ENCODE measurements at regions not wholly inside any gene's neighbourhood (a gene's known extent, or its start where the extent isn't known, plus 50 kb on each side); places are given as distances from the start of the nearest gene placed in this dataset.
"Not testable (repeated sequence)": the region's sequence is repeated elsewhere in the genome, so short reads cannot be mapped to it uniquely, and the experiment has no call there.

- no peak for FAIRE-seq
- DNase-seq (ENCODE audit: insufficient read length, low spot score), result no peak
Observed at GRCh38 chr6:170042123-170042522, 248.8 kb downstream of the DLL1 start.

GRCh38 chr6:170041526-170041925 lies 249.4 kb downstream of the DLL1 start:
- FAIRE-seq (no peak), DNase-seq (ENCODE audit: insufficient read length, low spot score) (no peak)
- TF ChIP-seq PAX5 (IDR thresholded peaks at IDR 0.05; ENCODE audit: insufficient read depth, low read length, severe bottlenecking), result no peak
- no peak for TF ChIP-seq TAF1 (IDR thresholded peaks at IDR 0.05; ENCODE audit: low read depth, low read length)
- no peak for TF ChIP-seq SPI1 (IDR thresholded peaks at IDR 0.05; ENCODE audit: low read depth, low read length)
- no peak for TF ChIP-seq POLR2AphosphoS5 (IDR thresholded peaks at IDR 0.05; ENCODE audit: low read depth, low read length)
- no peak for TF ChIP-seq POLR2A (IDR thresholded peaks at IDR 0.05; ENCODE audit: low read depth, low read length)
- no peak for TF ChIP-seq POU2F2 (IDR thresholded peaks at IDR 0.05; ENCODE audit: low read depth, low read length)

More at GRCh38 chr6:170042123-170042522, 248.8 kb downstream of the DLL1 start:
- no peak for TF ChIP-seq SPI1 (IDR thresholded peaks at IDR 0.05; ENCODE audit: low read depth, low read length)
- TF ChIP-seq POLR2A (IDR thresholded peaks at IDR 0.05; ENCODE audit: low read depth, low read length), result no peak
- no peak for TF ChIP-seq POLR2AphosphoS5 (IDR thresholded peaks at IDR 0.05; ENCODE audit: low read depth, low read length)
- TF ChIP-seq PAX5 (IDR thresholded peaks at IDR 0.05; ENCODE audit: insufficient read depth, low read length, severe bottlenecking), result no peak
- no peak for TF ChIP-seq TAF1 (IDR thresholded peaks at IDR 0.05; ENCODE audit: low read depth, low read length)
- TF ChIP-seq POU2F2 (IDR thresholded peaks at IDR 0.05; ENCODE audit: low read depth, low read length), result no peak

- TF ChIP-seq POLR2AphosphoS5 (IDR thresholded peaks at IDR 0.05; ENCODE audit: low read depth, low read length) (no peak), TAF1 (IDR thresholded peaks at IDR 0.05; ENCODE audit: low read depth, low read length) (no peak), PAX5 (IDR thresholded peaks at IDR 0.05; ENCODE audit: insufficient read depth, low read length, severe bottlenecking) (no peak), POU2F2 (IDR thresholded peaks at IDR 0.05; ENCODE audit: low read depth, low read length) (no peak), SPI1 (IDR thresholded peaks at IDR 0.05; ENCODE audit: low read depth, low read length) (no peak), POLR2A (IDR thresholded peaks at IDR 0.05; ENCODE audit: low read depth, low read length) (no peak)
- FAIRE-seq (no peak), DNase-seq (ENCODE audit: insufficient read length, low spot score) (no peak)
Observed at GRCh38 chr6:170040906-170041305, 250.0 kb downstream of the DLL1 start.

- DNase-seq (ENCODE audit: insufficient read length, low spot score) (no peak), FAIRE-seq (no peak)
- TF ChIP-seq POU2F2 (IDR thresholded peaks at IDR 0.05; ENCODE audit: low read depth, low read length) (no peak), POLR2A (IDR thresholded peaks at IDR 0.05; ENCODE audit: low read depth, low read length) (no peak), SPI1 (IDR thresholded peaks at IDR 0.05; ENCODE audit: low read depth, low read length) (no peak), PAX5 (IDR thresholded peaks at IDR 0.05; ENCODE audit: insufficient read depth, low read length, severe bottlenecking) (no peak), TAF1 (IDR thresholded peaks at IDR 0.05; ENCODE audit: low read depth, low read length) (no peak), POLR2AphosphoS5 (IDR thresholded peaks at IDR 0.05; ENCODE audit: low read depth, low read length) (no peak)
Observed at GRCh38 chr6:170040115-170040500, 250.8 kb downstream of the DLL1 start.

GRCh38 chr6:170039156-170040114 lies 251.4 kb downstream of the DLL1 start:
- FAIRE-seq (no peak), DNase-seq (ENCODE audit: insufficient read length, low spot score) (no peak)
- TF ChIP-seq PAX5 (IDR thresholded peaks at IDR 0.05; ENCODE audit: insufficient read depth, low read length, severe bottlenecking) (no peak), POU2F2 (IDR thresholded peaks at IDR 0.05; ENCODE audit: low read depth, low read length) (no peak), SPI1 (IDR thresholded peaks at IDR 0.05; ENCODE audit: low read depth, low read length) (no peak), TAF1 (IDR thresholded peaks at IDR 0.05; ENCODE audit: low read depth, low read length) (no peak)

- TF ChIP-seq TAF1 (IDR thresholded peaks at IDR 0.05; ENCODE audit: low read depth, low read length) (no peak), SPI1 (IDR thresholded peaks at IDR 0.05; ENCODE audit: low read depth, low read length) (no peak), POLR2AphosphoS5 (IDR thresholded peaks at IDR 0.05; ENCODE audit: low read depth, low read length) (no peak), POU2F2 (IDR thresholded peaks at IDR 0.05; ENCODE audit: low read depth, low read length) (no peak), POLR2A (IDR thresholded peaks at IDR 0.05; ENCODE audit: low read depth, low read length) (no peak), PAX5 (IDR thresholded peaks at IDR 0.05; ENCODE audit: insufficient read depth, low read length, severe bottlenecking) (no peak)
- DNase-seq (ENCODE audit: insufficient read length, low spot score) (no peak), FAIRE-seq (no peak)
Observed at GRCh38 chr6:170038708-170039107, 252.2 kb downstream of the DLL1 start.

- DNase-seq (ENCODE audit: insufficient read length, low spot score) (no peak), FAIRE-seq (no peak)
- TF ChIP-seq POLR2A (IDR thresholded peaks at IDR 0.05; ENCODE audit: low read depth, low read length) (no peak), POLR2AphosphoS5 (IDR thresholded peaks at IDR 0.05; ENCODE audit: low read depth, low read length) (no peak), PAX5 (IDR thresholded peaks at IDR 0.05; ENCODE audit: insufficient read depth, low read length, severe bottlenecking) (no peak), POU2F2 (IDR thresholded peaks at IDR 0.05; ENCODE audit: low read depth, low read length) (no peak), SPI1 (IDR thresholded peaks at IDR 0.05; ENCODE audit: low read depth, low read length) (no peak), TAF1 (IDR thresholded peaks at IDR 0.05; ENCODE audit: low read depth, low read length) (no peak)
Observed at GRCh38 chr6:170038251-170038650, 252.6 kb downstream of the DLL1 start.

GRCh38 chr6:170037541-170038250 lies 253.2 kb downstream of the DLL1 start:
- FAIRE-seq (no peak), DNase-seq (ENCODE audit: insufficient read length, low spot score) (no peak)
- TF ChIP-seq POLR2A (IDR thresholded peaks at IDR 0.05; ENCODE audit: low read depth, low read length) (no peak), TAF1 (IDR thresholded peaks at IDR 0.05; ENCODE audit: low read depth, low read length) (no peak), POU2F2 (IDR thresholded peaks at IDR 0.05; ENCODE audit: low read depth, low read length) (no peak), SPI1 (IDR thresholded peaks at IDR 0.05; ENCODE audit: low read depth, low read length) (no peak), POLR2AphosphoS5 (IDR thresholded peaks at IDR 0.05; ENCODE audit: low read depth, low read length) (no peak), PAX5 (IDR thresholded peaks at IDR 0.05; ENCODE audit: insufficient read depth, low read length, severe bottlenecking) (no peak)

GRCh38 chr6:170036916-170037315 lies 254.0 kb downstream of the DLL1 start:
- no peak for TF ChIP-seq POLR2A (IDR thresholded peaks at IDR 0.05; ENCODE audit: low read depth, low read length)
- TF ChIP-seq SPI1 (IDR thresholded peaks at IDR 0.05; ENCODE audit: low read depth, low read length), result no peak
- no peak for TF ChIP-seq POU2F2 (IDR thresholded peaks at IDR 0.05; ENCODE audit: low read depth, low read length)
- TF ChIP-seq POLR2AphosphoS5 (IDR thresholded peaks at IDR 0.05; ENCODE audit: low read depth, low read length), result no peak
- no peak for TF ChIP-seq PAX5 (IDR thresholded peaks at IDR 0.05; ENCODE audit: insufficient read depth, low read length, severe bottlenecking)
- no peak for TF ChIP-seq TAF1 (IDR thresholded peaks at IDR 0.05; ENCODE audit: low read depth, low read length)
- DNase-seq (ENCODE audit: insufficient read length, low spot score) (no peak), FAIRE-seq (no peak)

GRCh38 chr6:170036367-170036766 lies 254.5 kb downstream of the DLL1 start:
- not testable (repeated sequence) for DNase-seq (ENCODE audit: insufficient read length, low spot score); FAIRE-seq
